A673 (cell line): ENCODE measurements at regions not wholly inside any gene's neighbourhood (a gene's known extent, or its start where the extent isn't known, plus 50 kb on each side); places are given as distances from the start of the nearest gene placed in this dataset.

Source experiments
- BruUV-seq: library from RNA; stranded (reverse); fragments of 400-500 nt; replicated peaks from 2 replicates; lab custom pipeline; 2021; lab: Mats Ljungman, UMichigan
- CTCF ChIA-PET: fragments of 300-600 bp; sonication (Branson Sonifier 250); formaldehyde crosslinking; loops from one replicate; lab custom pipeline; 2022; ENCODE audit warnings: antibody characterized with exemption; lab: Charles Lee
- POLR2A ChIA-PET: fragments of 300-600 bp; sonication (Branson Sonifier 250); formaldehyde crosslinking; loops from one replicate; lab custom pipeline; 2022; ENCODE audit warnings: antibody characterized with exemption; ENCODE audit not compliant: low non-redundant PET; lab: Charles Lee
- DNase-seq: peaks from one replicate; pipeline ENCODE4 v3.0.0-alpha.2; 2015; ENCODE audit warnings: low spot score
- H3K27ac ChIP-seq: fragments of 200-600 bp; sonication (generic); 2 replicates; pipeline ENCODE4 v1.5.1; 2016; ENCODE audit warnings: mixed run types, low read depth, mild to moderate bottlenecking, mixed read lengths, antibody characterized with exemption, low read length; ENCODE audit not compliant: poor library complexity, severe bottlenecking
- H3K27me3 ChIP-seq: fragments of 200-600 bp; sonication (generic); replicated peaks from 2 replicates; pipeline ENCODE4 v1.6.1; 2017; ENCODE audit warnings: mixed run types, low read depth, mild to moderate bottlenecking, mixed read lengths, antibody characterized with exemption, low read length; ENCODE audit not compliant: insufficient read depth, poor library complexity
- H3K36me3 ChIP-seq: fragments of 200-600 bp; sonication (generic); 2 replicates; pipeline ENCODE4 v1.6.1; 2016; ENCODE audit warnings: mixed run types, mild to moderate bottlenecking, mixed read lengths, antibody characterized with exemption, low read length; ENCODE audit not compliant: insufficient read depth, poor library complexity, severe bottlenecking
- H3K4me1 ChIP-seq: fragments of 200-600 bp; sonication (generic); 2 replicates; pipeline ENCODE4 v1.6.1; 2017; ENCODE audit warnings: mixed run types, mild to moderate bottlenecking, mixed read lengths, antibody characterized with exemption, low read length; ENCODE audit not compliant: insufficient read depth, poor library complexity, severe bottlenecking
- H3K4me3 ChIP-seq: fragments of 200-600 bp; sonication (generic); 2 replicates; pipeline ENCODE4 v1.5.1; 2016; ENCODE audit warnings: low read depth, mixed run types, mild to moderate bottlenecking, mixed read lengths, low read length; ENCODE audit not compliant: poor library complexity, severe bottlenecking
- H3K9me3 ChIP-seq: fragments of 200-600 bp; sonication (generic); 2 replicates; pipeline ENCODE4 v1.6.1; 2016; ENCODE audit warnings: mixed run types, low read depth, mild to moderate bottlenecking, mixed read lengths, antibody characterized with exemption, low read length; ENCODE audit not compliant: poor library complexity, severe bottlenecking
- EZH2 ChIP-seq: fragments of 200-600 bp; sonication (generic); IDR thresholded peaks from 2 replicates; pipeline ENCODE4 v1.6.1; 2017; ENCODE audit warnings: borderline replicate concordance, low read depth, mild to moderate bottlenecking, mixed read lengths, antibody characterized with exemption, low read length; ENCODE audit not compliant: poor library complexity, severe bottlenecking
- intact Hi-C: fragments of 100-400 bp; cut with micrococcal nuclease; formaldehyde crosslinking; loops from one replicate; pipeline ENCODE4 v1.10.0; 2022; ENCODE audit not compliant: unreplicated experiment
- TF ChIP-seq, protein P1 (sequence below): fragments of 300-800, 200-600 bp; sonication (generic); conservative IDR thresholded peaks from 2 replicates; pipeline ENCODE4 v1.5.1; 2017; ENCODE audit warnings: low read depth, mild to moderate bottlenecking, antibody characterized with exemption, low read length, moderate library complexity, mixed read lengths

DNA sequence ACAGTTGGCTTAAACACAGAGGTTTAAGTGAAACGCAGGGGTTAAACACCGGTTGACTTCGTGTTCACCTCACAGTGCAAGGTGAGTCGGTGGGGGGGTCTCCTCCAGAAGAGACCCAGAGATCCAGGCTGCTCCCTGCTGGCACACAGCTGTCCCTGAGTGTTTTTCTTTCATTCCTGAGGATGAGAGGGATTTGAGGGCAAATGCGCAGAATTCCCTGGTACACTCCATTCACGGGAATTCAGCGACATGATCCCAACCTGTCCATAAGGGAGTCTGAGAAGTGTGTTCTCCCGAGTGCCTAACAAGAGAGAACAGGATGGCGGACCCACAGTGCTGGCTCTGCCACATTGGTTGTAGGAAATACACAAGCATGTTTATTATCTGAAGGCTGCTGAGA lies 107.2 kb upstream of the ESRRB start:
- no peak for TF ChIP-seq EZH2
- TF ChIP-seq, protein P1, sequence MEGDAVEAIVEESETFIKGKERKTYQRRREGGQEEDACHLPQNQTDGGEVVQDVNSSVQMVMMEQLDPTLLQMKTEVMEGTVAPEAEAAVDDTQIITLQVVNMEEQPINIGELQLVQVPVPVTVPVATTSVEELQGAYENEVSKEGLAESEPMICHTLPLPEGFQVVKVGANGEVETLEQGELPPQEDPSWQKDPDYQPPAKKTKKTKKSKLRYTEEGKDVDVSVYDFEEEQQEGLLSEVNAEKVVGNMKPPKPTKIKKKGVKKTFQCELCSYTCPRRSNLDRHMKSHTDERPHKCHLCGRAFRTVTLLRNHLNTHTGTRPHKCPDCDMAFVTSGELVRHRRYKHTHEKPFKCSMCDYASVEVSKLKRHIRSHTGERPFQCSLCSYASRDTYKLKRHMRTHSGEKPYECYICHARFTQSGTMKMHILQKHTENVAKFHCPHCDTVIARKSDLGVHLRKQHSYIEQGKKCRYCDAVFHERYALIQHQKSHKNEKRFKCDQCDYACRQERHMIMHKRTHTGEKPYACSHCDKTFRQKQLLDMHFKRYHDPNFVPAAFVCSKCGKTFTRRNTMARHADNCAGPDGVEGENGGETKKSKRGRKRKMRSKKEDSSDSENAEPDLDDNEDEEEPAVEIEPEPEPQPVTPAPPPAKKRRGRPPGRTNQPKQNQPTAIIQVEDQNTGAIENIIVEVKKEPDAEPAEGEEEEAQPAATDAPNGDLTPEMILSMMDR: no peak
- Histone ChIP-seq H3K36me3 (no peaks in the 10 kb centered on the region), H3K27me3 (peaks cover 47% of the 10 kb centered on the region), H3K9me3 (no peaks in the 10 kb centered on the region), H3K4me3 (no peak overlapping the region), H3K4me1 (no peaks in the 10 kb centered on the region), H3K27ac (no peak overlapping the region)
- intact Hi-C loops: no loop called here
- DNase-seq: no peak
- no TSS peak for BruUV-seq
- CTCF ChIA-PET: no interaction called here
- POLR2A ChIA-PET: no interaction called here

DNA sequence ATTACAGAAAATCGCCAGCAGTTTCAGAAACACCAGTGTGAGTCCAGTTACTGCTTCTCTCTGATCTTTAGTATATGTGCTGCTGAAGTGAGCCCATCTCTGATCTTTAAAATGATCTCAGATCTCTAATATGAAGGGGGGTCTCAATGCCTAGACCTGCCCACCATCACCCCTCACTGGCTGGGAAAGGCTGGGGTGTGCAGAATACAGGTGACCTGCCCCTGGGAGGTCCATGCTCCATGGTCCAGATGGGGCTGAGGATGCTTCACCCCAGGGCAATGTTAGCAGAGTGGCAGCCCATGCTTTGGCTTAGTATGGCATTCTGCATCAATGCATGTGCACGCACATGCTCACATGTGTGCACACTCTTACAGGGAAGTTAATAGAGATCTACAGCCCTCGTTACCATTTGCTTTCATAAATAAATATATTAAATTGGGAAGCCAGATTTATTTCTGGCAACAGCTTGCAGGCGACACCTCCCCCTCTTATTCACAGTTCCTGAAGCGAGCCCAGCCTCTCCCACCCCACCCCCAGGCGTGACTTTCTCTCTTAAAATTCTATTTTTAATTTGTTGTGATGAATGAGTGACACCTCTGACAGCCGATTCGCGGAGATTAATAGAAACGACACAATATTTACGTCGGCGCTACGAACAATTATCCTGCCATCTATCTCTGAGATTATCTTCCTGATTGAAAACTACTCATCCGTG lies 104.7 kb upstream of the ESRRB start:
- BruUV-seq: no TSS peak
- Histone ChIP-seq H3K27ac (no peak overlapping the region), H3K27me3 (peaks cover 47% of the 10 kb centered on the region), H3K4me1 (no peaks in the 10 kb centered on the region), H3K36me3 (no peaks in the 10 kb centered on the region), H3K9me3 (no peaks in the 10 kb centered on the region), H3K4me3 (no peak overlapping the region)
- CTCF ChIA-PET: no interaction called here
- TF ChIP-seq, protein P1: no peak
- TF ChIP-seq EZH2: no peak
- POLR2A ChIA-PET: no interaction called here
- intact Hi-C loops: no loop called here
- no peak for DNase-seq

DNA sequence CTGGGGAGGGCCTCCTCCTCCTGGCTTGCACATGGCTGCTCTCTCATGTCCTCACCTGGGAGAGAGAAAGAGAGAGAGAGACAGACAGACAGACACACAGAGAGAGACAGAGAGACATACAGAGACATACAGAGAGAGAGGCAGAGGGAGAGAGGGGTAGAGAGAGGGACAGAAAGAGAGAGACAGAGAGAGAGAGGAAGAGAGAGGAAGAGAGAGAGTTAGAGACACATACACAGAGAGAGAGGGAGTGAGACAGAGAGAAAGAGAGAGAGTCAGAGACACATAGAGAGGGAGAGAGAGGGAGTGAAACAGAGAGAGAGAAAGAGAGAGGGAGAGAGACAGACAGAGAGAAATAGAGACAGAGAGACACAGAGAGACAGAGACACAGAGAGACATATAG lies 103.6 kb upstream of the ESRRB start:
- BruUV-seq: no TSS peak
- POLR2A ChIA-PET: no interaction called here
- intact Hi-C loops: no loop called here
- H3K4me3 ChIP-seq: no peak overlapping the region
- TF ChIP-seq EZH2: no peak
- TF ChIP-seq, protein P1: no peak
- no peaks in the 10 kb centered on the region for H3K4me1 ChIP-seq
- H3K27me3 ChIP-seq: peaks cover 47% of the 10 kb centered on the region
- CTCF ChIA-PET: no interaction called here
- DNase-seq: no peak
- no peak overlapping the region for H3K27ac ChIP-seq
- no peaks in the 10 kb centered on the region for H3K36me3 ChIP-seq
- H3K9me3 ChIP-seq: no peaks in the 10 kb centered on the region
